ENCODE measurements at regions not wholly inside any gene's neighbourhood (a gene's known extent, or its start where the extent isn't known, plus 50 kb on each side); places are given as distances from the start of the nearest gene placed in this dataset.
"Not testable (repeated sequence)": the region's sequence is repeated elsewhere in the genome, so short reads cannot be mapped to it uniquely, and the experiment has no call there.

- DNase-seq (ENCODE audit: low read depth): no peak
- H3K4me3 ChIP-seq (ENCODE audit: low read depth, low read length): no peak overlapping the region
- TF ChIP-seq CTCF (IDR thresholded peaks at IDR 0.05; ENCODE audit: control insufficient read depth, extremely low read depth, insufficient read depth): no peak
Observed at GRCh38 chr7:25469669-25470068, 241.4 kb upstream of the NPVF start.

- DNase-seq (ENCODE audit: low read depth): no peak
- no peak for TF ChIP-seq CTCF (IDR thresholded peaks at IDR 0.05; ENCODE audit: control insufficient read depth, extremely low read depth, insufficient read depth)
Observed at GRCh38 chr7:25476863-25477499, 248.7 kb upstream of the NPVF start.

GRCh38 chr7:25478221-25478620 lies 249.9 kb upstream of the NPVF start:
- not testable (repeated sequence) for DNase-seq (ENCODE audit: low read depth); H3K4me3 ChIP-seq (ENCODE audit: low read depth, low read length)

More at GRCh38 chr7:25476863-25477499, 248.7 kb upstream of the NPVF start:
- no peak overlapping the region for H3K4me3 ChIP-seq (ENCODE audit: low read depth, low read length)

- TF ChIP-seq CTCF (IDR thresholded peaks at IDR 0.05; ENCODE audit: control insufficient read depth, extremely low read depth, insufficient read depth): no peak
- no peak for DNase-seq (ENCODE audit: low read depth)
- H3K4me3 ChIP-seq (ENCODE audit: low read depth, low read length): no peak overlapping the region
Observed at GRCh38 chr7:25478925-25479324, 250.6 kb upstream of the NPVF start.

- TF ChIP-seq CTCF (IDR thresholded peaks at IDR 0.05; ENCODE audit: control insufficient read depth, extremely low read depth, insufficient read depth): no peak
- DNase-seq (ENCODE audit: low read depth): no peak
- H3K4me3 ChIP-seq (ENCODE audit: low read depth, low read length): no peak overlapping the region
Observed at GRCh38 chr7:25481891-25482290, 253.6 kb upstream of the NPVF start.

- DNase-seq (ENCODE audit: low read depth): peak; percentile 19
- no peak for TF ChIP-seq CTCF (IDR thresholded peaks at IDR 0.05; ENCODE audit: control insufficient read depth, extremely low read depth, insufficient read depth)
- no peak overlapping the region for H3K4me3 ChIP-seq (ENCODE audit: low read depth, low read length)
Observed at GRCh38 chr7:25482631-25483030, 254.3 kb upstream of the NPVF start.

- peak; percentile 65 for DNase-seq (ENCODE audit: low read depth)
- TF ChIP-seq CTCF (IDR thresholded peaks at IDR 0.05; ENCODE audit: control insufficient read depth, extremely low read depth, insufficient read depth): no peak
- H3K4me3 ChIP-seq (ENCODE audit: low read depth, low read length): no peak overlapping the region
Observed at GRCh38 chr7:25485026-25485425, 256.7 kb upstream of the NPVF start.

Measured in LNCaP clone FGC (cell line).